Aorta (tissue), 5 donors: ENCODE measurements at regions not wholly inside any gene's neighbourhood (a gene's known extent, or its start where the extent isn't known, plus 50 kb on each side); places are given as distances from the start of the nearest gene placed in this dataset.

Source experiments
- ATAC-seq: fragments of 200-7000 bp; cut with Tn5 transposase; one replicate; pipeline ENCODE4 v1.9.1; 2022; ENCODE audit warnings: moderate library complexity; ENCODE audit not compliant: low FRiP score
- DNase-seq, 2 donors: peaks; one replicate each; pipeline ENCODE4 v3.0.0-alpha.2; 2020
- H3K27ac ChIP-seq, 2 donors: one replicate each; pipeline ENCODE4 v1.5.1; 2013; ENCODE audit warnings: low read length in 2 of 2, mild to moderate bottlenecking in 2 of 2, moderate library complexity in 2 of 2, control low read depth in 1 of 2, inconsistent platforms in 1 of 2, low read depth in 1 of 2
- H3K27me3 ChIP-seq, 2 donors: one replicate each; pipeline ENCODE4 v1.6.1; 2013; ENCODE audit warnings: control low read depth in 1 of 2, low read length in 1 of 2, mild to moderate bottlenecking in 1 of 2, moderate library complexity in 1 of 2; ENCODE audit not compliant: insufficient read depth in 2 of 2, control insufficient read depth in 1 of 2
- H3K36me3 ChIP-seq, 2 donors: one replicate each; pipeline ENCODE4 v1.6.1; 2013; ENCODE audit warnings: control low read depth in 1 of 2, low read length in 1 of 2, mild to moderate bottlenecking in 1 of 2; ENCODE audit not compliant: insufficient read depth in 2 of 2, control insufficient read depth in 1 of 2
- H3K4me1 ChIP-seq, 2 donors: one replicate each; pipeline ENCODE4 v1.6.1; 2013; ENCODE audit warnings: low read length in 2 of 2, control low read depth in 1 of 2, mild to moderate bottlenecking in 1 of 2, moderate library complexity in 1 of 2; ENCODE audit not compliant: insufficient read depth in 2 of 2, control insufficient read depth in 1 of 2
- H3K4me3 ChIP-seq, 2 donors: one replicate each; pipeline ENCODE4 v1.5.1; 2013; ENCODE audit warnings: low read length in 2 of 2, control low read depth in 1 of 2, mild to moderate bottlenecking in 1 of 2
- H3K9me3 ChIP-seq: one replicate; pipeline ENCODE4 v1.6.1; 2013; ENCODE audit warnings: mild to moderate bottlenecking, low read length; ENCODE audit not compliant: control insufficient read depth
- WGBS, 2 donors: extraction: QIAGEN DNeasy Blood & Tissue Kit; methylation state at CpG; one replicate each; pipeline ENCODE4 v1.1.7; 2013; 5-methylcytosine and 5-hydroxymethylcytosine counted together
- intact Hi-C, 2 donors: fragments of 100-400 bp; cut with DNase I; formaldehyde crosslinking; loops; one replicate each; pipeline versions ENCODE4 v1.14.2 to v1.15.0; 2022
- donor health status: healthy with polysubstance abuse.
- donor health status: Bipolar disorder and iron deficiency.
- donor health status: DM: no; HTN: no; CAD: no.
- donor health status: DM: no; HTN: no; CAD: no.
- donor health status: DM: yes; HTN: yes; CAD: no.

DNA sequence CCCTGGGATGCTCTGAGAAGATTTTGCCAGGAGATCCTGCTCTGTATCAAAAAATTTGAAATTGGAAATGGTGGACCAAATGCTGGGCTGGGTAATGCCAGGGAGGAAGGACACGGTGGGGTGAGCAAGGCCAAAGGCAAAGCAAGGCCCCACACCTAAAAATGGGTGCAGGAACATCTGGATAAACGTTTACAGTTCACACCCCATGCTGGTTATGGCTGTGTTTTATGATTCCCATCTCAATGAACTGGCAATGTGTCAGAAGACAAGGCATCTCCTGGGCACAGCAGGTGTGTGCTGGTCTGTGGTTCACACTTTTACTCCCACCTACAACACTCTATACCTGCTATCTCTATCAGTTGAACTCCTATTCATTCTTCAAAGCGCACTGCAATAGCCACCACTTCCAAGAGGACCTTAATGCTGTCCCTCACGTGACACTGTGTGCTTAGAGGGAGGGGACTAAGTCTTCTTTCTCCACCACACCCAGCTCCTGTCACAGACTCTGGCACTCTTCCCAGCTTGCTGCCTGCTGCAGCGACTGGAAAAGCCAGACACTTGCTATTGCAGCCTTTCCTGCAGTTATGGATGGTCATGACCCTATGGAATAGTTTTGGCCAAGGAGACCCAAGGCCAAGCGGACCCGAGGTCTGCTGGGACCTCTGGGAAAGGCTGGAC is 277.5 kb downstream of the CTTN start:
- Histone ChIP-seq H3K9me3 (peaks cover 1% of the 10 kb centered on the region), H3K27me3 (no peaks in the 10 kb centered on the region), H3K4me1 (no peaks in the 10 kb centered on the region), H3K36me3 (no peaks in the 10 kb centered on the region), H3K4me3 (no peak overlapping the region), H3K27ac (no peak overlapping the region)
- 59 to 66% methylated on average over 7 of the region's 7 CpGs for WGBS, 2 donors
- intact Hi-C loops: no loop called here
- DNase-seq: peak in 1 of 2 donors; percentile 2
- ATAC-seq: no peak

DNA sequence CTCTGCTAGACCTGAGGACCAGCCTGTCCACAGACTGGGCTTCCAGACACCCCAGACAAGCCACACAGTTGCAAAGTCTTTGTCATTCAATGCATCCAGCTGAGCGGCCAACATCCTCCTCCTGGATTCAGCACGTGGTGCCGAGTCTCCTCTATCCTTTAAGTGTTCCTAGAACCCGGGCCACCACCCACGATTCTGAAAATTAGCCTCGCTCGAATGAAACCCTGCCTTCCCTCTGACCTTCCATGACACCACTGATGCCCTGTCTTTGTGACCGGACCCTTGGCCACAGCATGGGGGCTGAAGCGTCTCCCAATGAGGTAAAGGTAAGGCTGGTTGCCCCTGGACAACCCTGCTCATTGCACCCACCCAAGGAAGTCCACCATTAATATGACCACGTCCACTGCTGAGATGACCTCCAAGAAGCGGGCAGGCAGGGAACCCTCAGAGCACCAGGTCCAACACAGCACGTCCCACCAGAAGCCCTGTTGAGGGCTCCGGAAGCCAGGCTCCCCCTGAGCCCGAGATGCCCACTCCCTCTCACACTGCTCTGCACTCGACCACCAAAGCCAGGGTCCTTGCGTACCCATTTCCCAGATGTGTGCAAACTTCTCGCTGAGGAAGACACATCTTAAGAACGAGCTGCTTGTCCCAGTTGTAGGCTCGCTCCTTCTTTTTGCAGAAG is 279.0 kb downstream of the CTTN start:
- ATAC-seq (no peak), DNase-seq (peak in 1 of 2 donors; percentile 25)
- 88% methylated on average over 19 of the region's 19 CpGs for WGBS, 2 donors
- H3K27ac ChIP-seq: no peak overlapping the region
- H3K4me1 ChIP-seq: no peaks in the 10 kb centered on the region
- H3K36me3 ChIP-seq: no peaks in the 10 kb centered on the region
- H3K4me3 ChIP-seq: no peak overlapping the region
- peaks cover 1% of the 10 kb centered on the region for H3K9me3 ChIP-seq
- H3K27me3 ChIP-seq: no peaks in the 10 kb centered on the region
- intact Hi-C loops: no loop called here

- H3K9me3 ChIP-seq: peaks cover 1% of the 10 kb centered on the region
- no peak overlapping the region for H3K27ac ChIP-seq
- H3K4me3 ChIP-seq: no peak overlapping the region
- no peaks in the 10 kb centered on the region for H3K4me1 ChIP-seq
- intact Hi-C loops: no loop called here
- no peaks in the 10 kb centered on the region for H3K36me3 ChIP-seq
- DNase-seq (peak in 1 of 2 donors; percentile 30), ATAC-seq (no peak)
- 86 to 90% methylated on average over 29 of the region's 29 CpGs for WGBS, 2 donors
- no peaks in the 10 kb centered on the region for H3K27me3 ChIP-seq
Measured at GRCh38 chr11:70678931-70679900, 280.9 kb downstream of the CTTN start.

DNA sequence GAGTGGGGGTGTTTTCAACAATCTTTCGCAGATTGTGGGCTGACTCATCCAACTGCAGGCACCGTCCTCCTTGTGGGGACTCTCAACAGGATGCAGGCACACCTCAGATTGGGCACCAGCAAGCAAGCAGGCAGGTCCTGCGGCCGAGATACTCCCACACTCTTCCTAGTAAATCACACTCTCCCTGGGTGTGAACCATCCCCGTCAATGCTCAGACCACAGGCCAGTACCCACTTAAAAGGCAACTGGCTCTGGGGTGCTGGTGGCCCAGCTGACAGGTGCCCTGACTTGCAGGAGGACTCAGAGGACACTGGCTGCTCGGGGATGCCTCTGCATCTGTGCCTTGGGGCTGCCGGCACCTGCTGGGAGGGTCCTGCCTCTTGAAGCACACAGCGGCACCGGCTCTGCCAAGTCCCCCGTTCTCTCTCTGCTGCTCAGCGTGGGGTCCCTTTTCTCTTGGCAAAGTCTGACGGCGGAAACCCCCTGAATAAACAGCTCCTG is 282.5 kb downstream of the CTTN start:
- ATAC-seq (peak; percentile 33), DNase-seq (no peak)
- Histone ChIP-seq H3K9me3 (peaks cover 1% of the 10 kb centered on the region), H3K27ac (no peak overlapping the region), H3K27me3 (no peaks in the 10 kb centered on the region), H3K36me3 (no peaks in the 10 kb centered on the region), H3K4me3 (no peak overlapping the region), H3K4me1 (no peaks in the 10 kb centered on the region)
- WGBS, 2 donors: 69 to 78% methylated on average over 13 of the region's 13 CpGs
- intact Hi-C loops: no loop called here

DNA sequence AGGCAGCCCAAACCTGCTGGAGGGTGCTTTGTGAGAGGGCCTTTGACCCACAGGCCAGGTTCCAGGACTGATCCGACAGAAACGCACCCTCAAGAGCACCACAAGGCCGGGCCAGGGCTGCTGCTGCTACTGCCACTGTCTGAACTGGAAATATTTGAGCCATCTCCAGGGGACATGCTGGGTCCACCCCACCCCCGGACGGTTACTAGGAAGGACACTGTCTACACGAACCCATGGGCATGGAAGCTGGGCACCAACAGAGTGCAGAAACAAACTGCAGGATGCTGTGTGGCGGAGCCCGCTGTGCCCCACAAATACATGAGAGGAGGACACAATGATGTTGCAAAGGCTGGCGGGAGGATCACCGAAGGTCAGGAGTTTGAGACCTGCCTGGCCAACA is 283.7 kb downstream of the CTTN start:
- H3K9me3 ChIP-seq: no peaks in the 10 kb centered on the region
- H3K36me3 ChIP-seq: no peaks in the 10 kb centered on the region
- intact Hi-C loops: no loop called here
- DNase-seq (no peak), ATAC-seq (no peak)
- no peaks in the 10 kb centered on the region for H3K4me1 ChIP-seq
- no peaks in the 10 kb centered on the region for H3K27me3 ChIP-seq
- H3K4me3 ChIP-seq: no peak overlapping the region
- no peak overlapping the region for H3K27ac ChIP-seq
- WGBS, 2 donors: 74 to 76% methylated on average over 10 of the region's 10 CpGs

- DNase-seq (no peak), ATAC-seq (no peak)
- H3K4me1 ChIP-seq: no peaks in the 10 kb centered on the region
- no peaks in the 10 kb centered on the region for H3K36me3 ChIP-seq
- H3K27ac ChIP-seq: no peak overlapping the region
- H3K27me3 ChIP-seq: no peaks in the 10 kb centered on the region
- H3K4me3 ChIP-seq: no peak overlapping the region
- WGBS, 2 donors: 90 to 91% methylated on average over 12 of the region's 12 CpGs
- H3K9me3 ChIP-seq: no peaks in the 10 kb centered on the region
- intact Hi-C loops: no loop called here
Measured at GRCh38 chr11:70682760-70683159, 284.4 kb downstream of the CTTN start.

DNA sequence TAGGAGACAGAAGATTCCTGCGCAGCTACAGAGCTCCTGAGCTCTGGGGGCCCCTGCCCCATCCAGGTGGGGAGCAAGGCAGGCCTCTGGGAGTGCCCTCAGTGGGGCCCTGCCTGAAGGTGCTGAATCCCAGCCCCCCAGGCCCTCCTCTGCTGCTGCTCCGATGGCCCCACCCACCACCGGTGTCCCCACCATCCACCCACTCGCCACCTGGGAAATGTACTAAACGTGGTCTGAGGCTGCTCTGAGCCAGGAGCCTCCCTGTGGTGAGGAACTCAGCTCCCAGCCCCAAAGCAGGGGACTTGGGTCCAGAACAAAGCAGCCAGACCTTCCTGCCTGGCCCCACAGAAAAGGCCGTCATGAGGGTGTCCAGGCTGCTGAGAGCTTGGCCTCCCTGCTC is 289.4 kb downstream of the CTTN start:
- H3K4me3 ChIP-seq: no peak overlapping the region
- 61 to 67% methylated on average over 6 of the region's 6 CpGs for WGBS, 2 donors
- no peaks in the 10 kb centered on the region for H3K4me1 ChIP-seq
- intact Hi-C loops: no loop called here
- ATAC-seq (peak; percentile 15), DNase-seq (no peak)
- peaks cover 2% of the 10 kb centered on the region for H3K9me3 ChIP-seq
- no peaks in the 10 kb centered on the region for H3K27me3 ChIP-seq
- H3K27ac ChIP-seq: no peak overlapping the region
- H3K36me3 ChIP-seq: no peaks in the 10 kb centered on the region

GRCh38 chr11:70688142-70688541 is 289.8 kb downstream of the CTTN start:
- intact Hi-C loops: no loop called here
- ATAC-seq (no peak), DNase-seq (no peak)
- no peaks in the 10 kb centered on the region for H3K27me3 ChIP-seq
- no peak overlapping the region for H3K27ac ChIP-seq
- no peaks in the 10 kb centered on the region for H3K36me3 ChIP-seq
- peaks cover 2% of the 10 kb centered on the region for H3K9me3 ChIP-seq
- WGBS, 2 donors: 78 to 80% methylated on average over 8 of the region's 8 CpGs
- H3K4me3 ChIP-seq: no peak overlapping the region
- H3K4me1 ChIP-seq: no peaks in the 10 kb centered on the region
